Esophagus squamous epithelium (tissue), 4 donors: ENCODE measurements at regions not wholly inside any gene's neighbourhood (a gene's known extent, or its start where the extent isn't known, plus 50 kb on each side); places are given as distances from the start of the nearest gene placed in this dataset.

Experiments used
- CTCF ChIP-seq, 6 experiments: fragments of 450-650 bp in 4 of 6; fragments of 200-600 bp in 2 of 6; sonication (generic) in 2 of 6; IDR thresholded peaks; one replicate each; pipeline ENCODE4 v1.5.1; 2016 to 2019; ENCODE audit warnings: antibody characterized with exemption in 6 of 6, mild to moderate bottlenecking in 4 of 6, moderate library complexity in 4 of 6
- POLR2A ChIP-seq, 4 donors: fragments of 450-650 bp; IDR thresholded peaks; one replicate each; pipeline ENCODE4 v1.6.1; 2017; ENCODE audit warnings: antibody characterized with exemption in 4 of 4, mild to moderate bottlenecking in 4 of 4, moderate library complexity in 3 of 4

DNA sequence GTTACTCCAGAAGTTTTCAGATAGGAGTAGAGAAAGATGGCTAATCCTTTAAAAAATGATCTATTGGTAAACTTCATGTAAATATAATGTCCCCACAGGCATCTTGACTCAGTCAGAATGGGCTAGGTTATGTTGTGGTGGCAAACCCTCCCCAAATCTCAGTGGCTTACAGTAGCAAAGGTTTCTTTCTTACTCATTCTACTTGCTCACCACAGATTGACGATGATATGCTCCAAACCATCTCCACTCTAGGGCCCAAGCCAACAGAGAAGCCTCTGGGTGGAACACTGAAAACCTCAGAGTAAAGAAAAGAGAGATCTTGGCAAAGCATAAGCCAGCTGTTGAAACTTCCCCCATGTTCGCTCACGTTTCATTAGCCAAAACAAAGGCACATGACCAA is 146.4 kb downstream of the EMP1 start:
- TF ChIP-seq POLR2A (IDR thresholded peaks at IDR 0.05) (no peak), CTCF (IDR thresholded peaks at IDR 0.05) (no peak)
